Lower leg skin (tissue), 4 donors: ENCODE measurements at regions not wholly inside any gene's neighbourhood (a gene's known extent, or its start where the extent isn't known, plus 50 kb on each side); places are given as distances from the start of the nearest gene placed in this dataset.

Source experiments
- DNase-seq, 2 donors: peaks; one replicate each; pipeline ENCODE4 v3.0.0-alpha.2; 2019; ENCODE audit warnings: low spot score in 2 of 2
- H3K4me3 ChIP-seq: fragments of 200-600 bp; sonication (generic); 2 replicates; pipeline ENCODE4 v1.5.1; 2017; ENCODE audit warnings: mild to moderate bottlenecking, low read depth; ENCODE audit not compliant: poor library complexity, severe bottlenecking
- CTCF ChIP-seq, 3 donors: fragments of 450-650 bp; IDR thresholded peaks; one replicate each; pipeline ENCODE4 v1.5.1; 2016; ENCODE audit warnings: antibody characterized with exemption in 3 of 3, mild to moderate bottlenecking in 3 of 3, moderate library complexity in 2 of 3
- POLR2A ChIP-seq, 2 donors: fragments of 450-650 bp; IDR thresholded peaks; one replicate each; pipeline ENCODE4 v1.6.1; 2016 to 2017; ENCODE audit warnings: antibody characterized with exemption in 2 of 2, mild to moderate bottlenecking in 1 of 2, moderate library complexity in 1 of 2
- WGBS, 2 donors: methylation state at CpG; one replicate each; pipeline ENCODE4 v1.1.5; 2018; 5-methylcytosine and 5-hydroxymethylcytosine counted together
- intact Hi-C: fragments of 100-400 bp; cut with DNase I; formaldehyde crosslinking; loops from one replicate; pipeline ENCODE4 v1.15.0; 2023; ENCODE audit warnings: low total_unique reads

GRCh38 chr2:226643946-226644282, 155.7 kb downstream of the IRS1 start:
- no peak for TF ChIP-seq CTCF (IDR thresholded peaks at IDR 0.05)
- no peak for TF ChIP-seq POLR2A (IDR thresholded peaks at IDR 0.05)
- no peak overlapping the region for H3K4me3 ChIP-seq
- 82 to 89% methylated on average over 5 of the region's 5 CpGs for WGBS, 2 donors
- DNase-seq = no peak
- intact Hi-C loops = loop anchor here (5.0 kb wide), 1 partner anchor 1957 kb away; no protein-coding TSS in a partner anchor

GRCh38 chr2:226643030-226643945, 156.3 kb downstream of the IRS1 start:
- intact Hi-C loops = loop anchor here (5.0 kb wide), 1 partner anchor 1956 kb away; no protein-coding TSS in a partner anchor
- H3K4me3 ChIP-seq = no peak overlapping the region
- TF ChIP-seq POLR2A (IDR thresholded peaks at IDR 0.05) = no peak
- no peak for DNase-seq
- WGBS, 2 donors = 93 to 96% methylated on average over 6 of the region's 6 CpGs

- no peak for TF ChIP-seq CTCF (IDR thresholded peaks at IDR 0.05)
- no peak for TF ChIP-seq POLR2A (IDR thresholded peaks at IDR 0.05)
- no peak for DNase-seq
- intact Hi-C loops = loop anchor here (5.0 kb wide), 1 partner anchor 1954 kb away; no protein-coding TSS in a partner anchor
- H3K4me3 ChIP-seq = no peak overlapping the region
- WGBS, 2 donors = 73 to 96% methylated on average over 1 of the region's 1 CpG
Observed at GRCh38 chr2:226641008-226641407, 158.6 kb downstream of the IRS1 start.

GRCh38 chr2:226640501-226640900, 159.1 kb downstream of the IRS1 start:
- TF ChIP-seq CTCF (IDR thresholded peaks at IDR 0.05) (no peak), POLR2A (IDR thresholded peaks at IDR 0.05) (no peak)
- no peak for DNase-seq
- H3K4me3 ChIP-seq = no peak overlapping the region
- intact Hi-C loops = loop anchor here (5.0 kb wide), 1 partner anchor 1953 kb away; no protein-coding TSS in a partner anchor
- 92 to 97% methylated on average over 3 of the region's 3 CpGs for WGBS, 2 donors

GRCh38 chr2:226639550-226639949, 160.1 kb downstream of the IRS1 start:
- DNase-seq = no peak
- no peak overlapping the region for H3K4me3 ChIP-seq
- TF ChIP-seq POLR2A (IDR thresholded peaks at IDR 0.05) (no peak), CTCF (IDR thresholded peaks at IDR 0.05) (no peak)
- WGBS, 2 donors = 98% methylated on average over 2 of the region's 2 CpGs
- intact Hi-C loops = no loop called here

- intact Hi-C loops = no loop called here
- WGBS, 2 donors = 85 to 91% methylated on average over 9 of the region's 9 CpGs
- TF ChIP-seq POLR2A (IDR thresholded peaks at IDR 0.05) (no peak), CTCF (IDR thresholded peaks at IDR 0.05) (no peak)
- H3K4me3 ChIP-seq = no peak overlapping the region
- DNase-seq = no peak
Observed at GRCh38 chr2:226638576-226638975, 161.0 kb downstream of the IRS1 start.
